WERI-Rb-1 (cell line): ENCODE measurements at regions not wholly inside any gene's neighbourhood (a gene's known extent, or its start where the extent isn't known, plus 50 kb on each side); places are given as distances from the start of the nearest gene placed in this dataset.
"Not testable (repeated sequence)": the region's sequence is repeated elsewhere in the genome, so short reads cannot be mapped to it uniquely, and the experiment has no call there.

Experiments
- DNase-seq: peaks from one replicate; pipeline ENCODE4 v3.0.0-alpha.2; 2020
- H3K27ac ChIP-seq: fragments of 250-450 bp; sonication (Bioruptor Pico); 2 replicates; pipeline ENCODE4 v1.5.1; 2020; ENCODE audit warnings: mild to moderate bottlenecking, moderate library complexity
- H3K27me3 ChIP-seq: fragments of 250-450 bp; sonication (Bioruptor Pico); 2 replicates; pipeline ENCODE4 v1.5.1; 2021; ENCODE audit warnings: mild to moderate bottlenecking, low read depth, moderate library complexity; ENCODE audit not compliant: insufficient read depth, severe bottlenecking
- H3K36me3 ChIP-seq: fragments of 250-450 bp; sonication (Bioruptor Pico); 2 replicates; pipeline ENCODE4 v1.5.1; 2020; ENCODE audit warnings: mild to moderate bottlenecking, moderate library complexity
- H3K4me3 ChIP-seq: 2 replicates; pipeline ENCODE4 v1.5.1; 2011; ENCODE audit warnings: low read depth, mild to moderate bottlenecking, control low read depth, low read length
- H3K9me3 ChIP-seq: fragments of 250-450 bp; sonication (Bioruptor Pico); 2 replicates; pipeline ENCODE4 v1.5.1; 2021; ENCODE audit warnings: mild to moderate bottlenecking, moderate library complexity; ENCODE audit not compliant: severe bottlenecking
- TF ChIP-seq, protein P1 (sequence below): IDR thresholded peaks from 2 replicates; pipeline ENCODE4 v1.5.1; 2011; ENCODE audit warnings: low read depth, mild to moderate bottlenecking, control low read depth, inconsistent platforms, low read length

DNA sequence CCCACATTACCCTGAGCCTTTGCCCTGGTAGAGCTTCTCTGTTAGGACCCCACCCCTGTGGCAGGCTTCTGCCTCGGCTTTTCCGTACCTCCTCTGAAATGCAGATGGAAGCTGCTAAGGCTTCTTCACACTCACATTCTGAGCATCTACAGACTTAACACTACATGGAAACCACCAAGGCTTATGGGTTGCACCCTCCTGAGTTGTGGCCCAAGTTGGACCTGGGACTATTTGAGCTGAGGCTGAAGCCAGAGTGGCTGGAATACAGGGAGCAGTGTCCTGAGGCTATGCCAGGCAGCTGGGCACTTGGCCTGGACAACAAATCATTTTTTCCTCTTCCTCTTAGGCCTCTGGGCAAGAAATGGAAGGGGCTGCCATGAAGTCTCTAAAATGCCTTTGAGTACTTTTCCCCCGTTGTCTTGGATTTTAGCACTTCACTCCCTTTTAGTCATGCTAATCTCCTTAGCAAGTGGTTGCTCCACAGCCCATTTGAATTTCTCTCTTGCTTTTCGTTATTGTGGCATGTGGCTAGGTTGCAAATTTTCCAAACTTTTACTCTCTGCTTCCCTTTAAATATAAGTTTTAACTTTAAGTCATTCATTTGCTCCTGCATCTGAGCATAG, 114.8 kb upstream of the FIBIN start:
- Histone ChIP-seq H3K27me3 (peaks cover 18% of the 10 kb centered on the region), H3K4me3 (no peak overlapping the region), H3K9me3 (no peaks in the 10 kb centered on the region), H3K27ac (no peak overlapping the region), H3K36me3 (no peaks in the 10 kb centered on the region)
- TF ChIP-seq, protein P1, sequence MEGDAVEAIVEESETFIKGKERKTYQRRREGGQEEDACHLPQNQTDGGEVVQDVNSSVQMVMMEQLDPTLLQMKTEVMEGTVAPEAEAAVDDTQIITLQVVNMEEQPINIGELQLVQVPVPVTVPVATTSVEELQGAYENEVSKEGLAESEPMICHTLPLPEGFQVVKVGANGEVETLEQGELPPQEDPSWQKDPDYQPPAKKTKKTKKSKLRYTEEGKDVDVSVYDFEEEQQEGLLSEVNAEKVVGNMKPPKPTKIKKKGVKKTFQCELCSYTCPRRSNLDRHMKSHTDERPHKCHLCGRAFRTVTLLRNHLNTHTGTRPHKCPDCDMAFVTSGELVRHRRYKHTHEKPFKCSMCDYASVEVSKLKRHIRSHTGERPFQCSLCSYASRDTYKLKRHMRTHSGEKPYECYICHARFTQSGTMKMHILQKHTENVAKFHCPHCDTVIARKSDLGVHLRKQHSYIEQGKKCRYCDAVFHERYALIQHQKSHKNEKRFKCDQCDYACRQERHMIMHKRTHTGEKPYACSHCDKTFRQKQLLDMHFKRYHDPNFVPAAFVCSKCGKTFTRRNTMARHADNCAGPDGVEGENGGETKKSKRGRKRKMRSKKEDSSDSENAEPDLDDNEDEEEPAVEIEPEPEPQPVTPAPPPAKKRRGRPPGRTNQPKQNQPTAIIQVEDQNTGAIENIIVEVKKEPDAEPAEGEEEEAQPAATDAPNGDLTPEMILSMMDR, result no peak
- DNase-seq, result no peak

DNA sequence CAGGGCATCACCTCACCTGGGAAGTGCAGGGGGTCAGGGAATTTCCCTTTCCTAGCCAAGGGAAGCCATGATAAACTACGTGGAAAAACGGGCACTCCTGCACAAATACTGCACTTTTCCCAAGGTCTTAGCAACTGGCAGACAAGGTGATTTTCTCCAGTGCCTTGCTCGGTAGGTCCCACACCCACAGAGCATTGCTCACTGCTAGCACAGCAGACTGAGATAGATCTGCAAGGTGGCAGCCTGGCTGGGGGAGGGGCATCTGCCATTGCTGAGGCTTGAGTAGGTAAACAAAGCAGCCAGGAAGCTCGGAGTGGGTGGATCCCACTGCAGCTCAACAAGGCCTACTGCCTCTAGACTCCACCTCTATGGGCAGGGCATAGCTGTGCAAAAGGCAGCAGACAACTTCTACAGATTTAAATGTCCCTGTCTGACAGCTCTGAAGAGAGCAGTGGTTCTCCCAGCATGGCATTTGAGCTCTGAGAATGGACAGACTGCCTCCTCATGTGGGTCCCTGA, 111.5 kb upstream of the FIBIN start:
- H3K27me3 ChIP-seq, result peaks cover 13% of the 10 kb centered on the region
- not testable (repeated sequence) for H3K9me3 ChIP-seq, H3K4me3 ChIP-seq, H3K36me3 ChIP-seq, H3K27ac ChIP-seq
- DNase-seq, result peak; percentile 6

DNA sequence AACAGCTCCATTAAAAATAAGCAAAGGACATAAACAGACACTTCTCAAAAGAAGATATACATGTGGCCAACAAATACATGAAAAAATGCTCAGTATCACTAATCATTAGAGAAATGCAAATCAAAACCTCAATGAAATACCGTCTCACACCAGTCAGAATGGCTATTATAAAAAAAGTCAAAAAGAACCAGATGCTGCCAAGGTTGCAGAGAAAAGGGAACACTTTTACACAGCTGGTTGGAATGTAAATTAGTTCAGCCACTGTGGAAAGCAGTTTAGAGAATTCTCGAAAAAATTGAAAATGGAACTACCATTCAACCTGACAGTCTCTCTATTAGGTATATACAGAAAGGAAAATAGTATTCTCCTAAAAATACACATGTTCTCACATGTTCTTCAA, 102.4 kb upstream of the FIBIN start:
- TF ChIP-seq, protein P1, result no peak
- Histone ChIP-seq H3K4me3 (no peak overlapping the region), H3K36me3 (no peaks in the 10 kb centered on the region), H3K27me3 (peaks cover 4% of the 10 kb centered on the region), H3K27ac (no peak overlapping the region), H3K9me3 (no peaks in the 10 kb centered on the region)
- no peak for DNase-seq

DNA sequence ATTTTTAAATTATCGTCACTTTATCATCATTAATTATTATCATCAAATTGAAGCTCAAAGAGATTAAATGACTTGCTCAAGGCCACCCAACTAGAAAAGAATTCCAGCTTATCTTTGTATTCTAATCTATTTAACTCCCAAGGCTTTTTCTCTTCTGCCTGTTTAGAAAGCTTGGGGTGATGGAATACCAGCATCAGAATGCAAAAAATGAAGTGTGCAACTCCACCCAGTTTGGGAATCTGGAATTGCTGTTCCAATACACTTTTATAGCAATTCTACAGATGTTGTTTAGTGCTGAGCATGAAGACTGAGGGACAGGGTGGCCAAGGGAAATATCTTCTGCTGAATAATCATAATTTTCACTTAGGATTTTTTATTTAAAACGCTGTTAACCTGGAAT, 97.2 kb upstream of the FIBIN start:
- Histone ChIP-seq H3K27ac (no peak overlapping the region), H3K9me3 (no peaks in the 10 kb centered on the region), H3K27me3 (peaks cover 13% of the 10 kb centered on the region), H3K4me3 (no peak overlapping the region), H3K36me3 (no peaks in the 10 kb centered on the region)
- DNase-seq, result no peak
- TF ChIP-seq, protein P1, result no peak

DNA sequence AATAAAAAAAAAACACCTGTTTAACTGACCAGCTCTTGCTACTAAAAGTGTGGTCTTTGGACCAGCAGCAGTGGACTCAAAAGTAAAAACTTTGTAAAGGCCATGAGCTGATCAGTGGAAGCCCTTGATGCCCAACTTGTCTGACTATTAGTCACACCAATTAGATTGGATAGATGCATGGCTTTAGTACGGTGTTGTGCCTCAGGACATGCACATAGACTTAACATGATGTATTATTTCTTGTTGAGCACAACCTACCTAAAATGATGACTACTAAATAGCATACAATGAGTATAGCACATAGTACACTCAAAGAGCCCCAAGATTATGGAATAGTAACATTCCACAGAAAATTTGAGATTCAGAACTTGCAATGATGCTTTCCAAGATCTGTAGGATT, 95.1 kb upstream of the FIBIN start:
- TF ChIP-seq, protein P1, result no peak
- no peaks in the 10 kb centered on the region for H3K36me3 ChIP-seq
- H3K27ac ChIP-seq, result no peak overlapping the region
- no peak overlapping the region for H3K4me3 ChIP-seq
- DNase-seq, result no peak
- no peaks in the 10 kb centered on the region for H3K9me3 ChIP-seq
- H3K27me3 ChIP-seq, result peaks cover 10% of the 10 kb centered on the region

DNA sequence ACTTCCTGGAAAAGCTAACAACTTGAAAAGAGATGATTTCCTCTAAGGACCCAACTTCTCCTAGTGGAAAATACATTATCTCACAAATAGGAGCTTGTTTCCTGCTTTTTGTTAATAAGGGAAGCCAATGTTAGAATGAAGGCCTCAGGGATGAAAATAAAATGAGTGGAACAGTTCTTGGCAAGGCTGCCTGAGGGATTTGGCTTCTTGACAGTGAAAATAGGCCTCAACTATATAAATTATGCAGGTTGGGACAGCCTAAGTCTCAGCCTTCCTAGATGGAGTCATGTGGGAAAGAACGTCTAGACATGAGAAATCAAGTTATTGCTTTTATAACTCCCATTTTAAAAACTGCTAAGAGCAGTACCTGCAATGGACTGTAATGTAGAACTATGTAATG, 92.8 kb upstream of the FIBIN start:
- peaks cover 12% of the 10 kb centered on the region for H3K27me3 ChIP-seq
- H3K36me3 ChIP-seq, result no peaks in the 10 kb centered on the region
- TF ChIP-seq, protein P1, result no peak
- H3K4me3 ChIP-seq, result no peak overlapping the region
- no peaks in the 10 kb centered on the region for H3K9me3 ChIP-seq
- no peak for DNase-seq
- H3K27ac ChIP-seq, result no peak overlapping the region
